ENCODE measurements at regions not wholly inside any gene's neighbourhood (a gene's known extent, or its start where the extent isn't known, plus 50 kb on each side); places are given as distances from the start of the nearest gene placed in this dataset.

DNA sequence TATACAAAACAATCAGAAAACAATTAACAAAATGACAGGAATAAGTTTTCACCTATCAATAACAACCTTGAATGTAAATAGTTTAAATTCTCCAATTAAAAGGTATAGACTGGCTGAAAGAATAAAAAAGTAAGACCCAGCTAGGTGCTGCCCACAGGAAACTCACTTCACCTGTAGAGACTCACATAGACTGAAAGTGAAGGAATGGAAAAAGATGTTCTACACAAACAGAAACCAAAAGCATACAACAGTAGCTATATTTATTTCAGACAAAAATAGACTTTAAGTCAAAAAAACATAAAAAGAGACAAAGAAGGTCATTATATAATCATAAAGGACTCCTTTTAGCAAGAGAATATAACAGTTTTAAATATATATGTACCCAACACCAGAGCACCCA is 152.4 kb upstream of the PWP1 start:
- TF ChIP-seq, protein P1, sequence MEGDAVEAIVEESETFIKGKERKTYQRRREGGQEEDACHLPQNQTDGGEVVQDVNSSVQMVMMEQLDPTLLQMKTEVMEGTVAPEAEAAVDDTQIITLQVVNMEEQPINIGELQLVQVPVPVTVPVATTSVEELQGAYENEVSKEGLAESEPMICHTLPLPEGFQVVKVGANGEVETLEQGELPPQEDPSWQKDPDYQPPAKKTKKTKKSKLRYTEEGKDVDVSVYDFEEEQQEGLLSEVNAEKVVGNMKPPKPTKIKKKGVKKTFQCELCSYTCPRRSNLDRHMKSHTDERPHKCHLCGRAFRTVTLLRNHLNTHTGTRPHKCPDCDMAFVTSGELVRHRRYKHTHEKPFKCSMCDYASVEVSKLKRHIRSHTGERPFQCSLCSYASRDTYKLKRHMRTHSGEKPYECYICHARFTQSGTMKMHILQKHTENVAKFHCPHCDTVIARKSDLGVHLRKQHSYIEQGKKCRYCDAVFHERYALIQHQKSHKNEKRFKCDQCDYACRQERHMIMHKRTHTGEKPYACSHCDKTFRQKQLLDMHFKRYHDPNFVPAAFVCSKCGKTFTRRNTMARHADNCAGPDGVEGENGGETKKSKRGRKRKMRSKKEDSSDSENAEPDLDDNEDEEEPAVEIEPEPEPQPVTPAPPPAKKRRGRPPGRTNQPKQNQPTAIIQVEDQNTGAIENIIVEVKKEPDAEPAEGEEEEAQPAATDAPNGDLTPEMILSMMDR (IDR thresholded peaks at IDR 0.05; ENCODE audit: insufficient read depth, low read length), result no peak
- no peak for TF ChIP-seq POLR2AphosphoS5 (IDR thresholded peaks at IDR 0.05; ENCODE audit: low read depth)
- TF ChIP-seq, protein P2, sequence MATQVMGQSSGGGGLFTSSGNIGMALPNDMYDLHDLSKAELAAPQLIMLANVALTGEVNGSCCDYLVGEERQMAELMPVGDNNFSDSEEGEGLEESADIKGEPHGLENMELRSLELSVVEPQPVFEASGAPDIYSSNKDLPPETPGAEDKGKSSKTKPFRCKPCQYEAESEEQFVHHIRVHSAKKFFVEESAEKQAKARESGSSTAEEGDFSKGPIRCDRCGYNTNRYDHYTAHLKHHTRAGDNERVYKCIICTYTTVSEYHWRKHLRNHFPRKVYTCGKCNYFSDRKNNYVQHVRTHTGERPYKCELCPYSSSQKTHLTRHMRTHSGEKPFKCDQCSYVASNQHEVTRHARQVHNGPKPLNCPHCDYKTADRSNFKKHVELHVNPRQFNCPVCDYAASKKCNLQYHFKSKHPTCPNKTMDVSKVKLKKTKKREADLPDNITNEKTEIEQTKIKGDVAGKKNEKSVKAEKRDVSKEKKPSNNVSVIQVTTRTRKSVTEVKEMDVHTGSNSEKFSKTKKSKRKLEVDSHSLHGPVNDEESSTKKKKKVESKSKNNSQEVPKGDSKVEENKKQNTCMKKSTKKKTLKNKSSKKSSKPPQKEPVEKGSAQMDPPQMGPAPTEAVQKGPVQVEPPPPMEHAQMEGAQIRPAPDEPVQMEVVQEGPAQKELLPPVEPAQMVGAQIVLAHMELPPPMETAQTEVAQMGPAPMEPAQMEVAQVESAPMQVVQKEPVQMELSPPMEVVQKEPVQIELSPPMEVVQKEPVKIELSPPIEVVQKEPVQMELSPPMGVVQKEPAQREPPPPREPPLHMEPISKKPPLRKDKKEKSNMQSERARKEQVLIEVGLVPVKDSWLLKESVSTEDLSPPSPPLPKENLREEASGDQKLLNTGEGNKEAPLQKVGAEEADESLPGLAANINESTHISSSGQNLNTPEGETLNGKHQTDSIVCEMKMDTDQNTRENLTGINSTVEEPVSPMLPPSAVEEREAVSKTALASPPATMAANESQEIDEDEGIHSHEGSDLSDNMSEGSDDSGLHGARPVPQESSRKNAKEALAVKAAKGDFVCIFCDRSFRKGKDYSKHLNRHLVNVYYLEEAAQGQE (IDR thresholded peaks at IDR 0.05; ENCODE audit: insufficient replicate concordance, low read depth), result no peak
- no peak for TF ChIP-seq GABPA (IDR thresholded peaks at IDR 0.05; ENCODE audit: low read depth)
- no peak for TF ChIP-seq SPI1 (IDR thresholded peaks at IDR 0.05; ENCODE audit: borderline replicate concordance, low read depth)

All from HL-60 (cell line).